Fibroblast of skin of right quadriceps (primary cell): ENCODE measurements at regions not wholly inside any gene's neighbourhood (a gene's known extent, or its start where the extent isn't known, plus 50 kb on each side); places are given as distances from the start of the nearest gene placed in this dataset.

Experiments used
- DNase-seq: peaks from one replicate; pipeline ENCODE4 v3.0.0-alpha.2; 2013

- DNase-seq, result no peak
Measured at GRCh38 chr12:30428098-30428497, 267.6 kb downstream of the IPO8 start.

GRCh38 chr12:30427555-30427954, 268.1 kb downstream of the IPO8 start:
- no peak for DNase-seq

- DNase-seq, result no peak
Measured at GRCh38 chr12:30425445-30425844, 270.2 kb downstream of the IPO8 start.

- DNase-seq, result no peak
Measured at GRCh38 chr12:30423330-30423729, 272.3 kb downstream of the IPO8 start.

GRCh38 chr12:30422844-30423243, 272.8 kb downstream of the IPO8 start:
- DNase-seq, result no peak

- DNase-seq, result peak; percentile 23
Measured at GRCh38 chr12:30420561-30420960, 275.1 kb downstream of the IPO8 start.

GRCh38 chr12:30417697-30418231, 277.9 kb downstream of the IPO8 start:
- DNase-seq, result peak; percentile 95

- no peak for DNase-seq
Measured at GRCh38 chr12:30416631-30417030, 279.0 kb downstream of the IPO8 start.

GRCh38 chr12:30415777-30416176, 279.9 kb downstream of the IPO8 start:
- DNase-seq, result no peak

GRCh38 chr12:30414507-30414906, 281.2 kb downstream of the IPO8 start:
- DNase-seq, result no peak

GRCh38 chr12:30400349-30400748, 295.3 kb downstream of the IPO8 start:
- no peak for DNase-seq

- DNase-seq, result no peak
Measured at GRCh38 chr12:30399859-30400258, 295.8 kb downstream of the IPO8 start.

- DNase-seq, result no peak
Measured at GRCh38 chr12:30396576-30396975, 299.1 kb downstream of the IPO8 start.

- no peak for DNase-seq
Measured at GRCh38 chr12:30395190-30395589, 300.5 kb downstream of the IPO8 start.

GRCh38 chr12:30391766-30392366, 303.8 kb downstream of the IPO8 start:
- DNase-seq, result no peak

- DNase-seq, result no peak
Measured at GRCh38 chr12:30385706-30386105, 310.0 kb downstream of the IPO8 start.

GRCh38 chr12:30384976-30385375, 310.7 kb downstream of the IPO8 start:
- DNase-seq, result no peak

- DNase-seq, result no peak
Measured at GRCh38 chr12:30378307-30378706, 317.4 kb downstream of the IPO8 start.

- no peak for DNase-seq
Measured at GRCh38 chr12:30364822-30365221, 330.8 kb downstream of the IPO8 start.

GRCh38 chr12:30361145-30361544, 334.5 kb downstream of the IPO8 start:
- DNase-seq, result no peak

- no peak for DNase-seq
Measured at GRCh38 chr12:30358671-30359070, 337.0 kb downstream of the IPO8 start.

- no peak for DNase-seq
Measured at GRCh38 chr12:30357766-30358490, 337.7 kb downstream of the IPO8 start.

GRCh38 chr12:30345744-30346471, 349.8 kb downstream of the IPO8 start:
- no peak for DNase-seq

- DNase-seq, result no peak
Measured at GRCh38 chr12:30330565-30330964, 365.1 kb downstream of the IPO8 start.
